CD8-positive, alpha-beta memory T cell (primary cell): ENCODE measurements at regions not wholly inside any gene's neighbourhood (a gene's known extent, or its start where the extent isn't known, plus 50 kb on each side); places are given as distances from the start of the nearest gene placed in this dataset.

Source experiments
- CTCF ChIA-PET: fragments of 350-600 bp; sonication (Branson Sonifier 250); formaldehyde crosslinking; loops from one replicate; lab custom pipeline; 2021; ENCODE audit warnings: antibody characterized with exemption; lab: Charles Lee
- POLR2A ChIA-PET: fragments of 350-600 bp; sonication (Branson Sonifier 250); formaldehyde crosslinking; loops from one replicate; lab custom pipeline; 2021; ENCODE audit warnings: antibody characterized with exemption; lab: Charles Lee
- DNase-seq, 5 donors: peaks; one replicate each; pipeline versions ENCODE4 v3.0.0 to v3.0.0-alpha.2; 2020 to 2022; ENCODE audit warnings: mixed read lengths in 1 of 5
- H3K27ac ChIP-seq: one replicate; pipeline ENCODE4 v1.7.0; 2013; ENCODE audit warnings: low read depth, mild to moderate bottlenecking, low read length, moderate library complexity
- H3K27me3 ChIP-seq: 2 replicates; pipeline ENCODE4 v1.7.0; 2013; ENCODE audit warnings: low read length, mild to moderate bottlenecking; ENCODE audit not compliant: insufficient read depth, poor library complexity, severe bottlenecking
- H3K36me3 ChIP-seq: 2 replicates; pipeline ENCODE4 v1.7.0; 2013; ENCODE audit warnings: mild to moderate bottlenecking, low read length, moderate library complexity; ENCODE audit not compliant: insufficient read depth
- H3K4me1 ChIP-seq: 2 replicates; pipeline ENCODE4 v1.7.0; 2013; ENCODE audit warnings: mild to moderate bottlenecking, low read length, moderate library complexity; ENCODE audit not compliant: insufficient read depth
- H3K4me3 ChIP-seq: 2 replicates; pipeline ENCODE4 v1.7.0; 2013; ENCODE audit warnings: mild to moderate bottlenecking, low read length
- H3K9me3 ChIP-seq: 2 replicates; pipeline ENCODE4 v1.7.0; 2013; ENCODE audit warnings: mild to moderate bottlenecking, low read length
- H3K27ac Mint-ChIP-seq, 8 donors: one replicate each; pipeline ENCODE4 v1.8.0; 2020 to 2021; ENCODE audit warnings: mixed read lengths in 8 of 8, mild to moderate bottlenecking in 6 of 8, inconsistent platforms in 3 of 8, moderate library complexity in 3 of 8
- H3K27me3 Mint-ChIP-seq, 2 donors: one replicate each; pipeline ENCODE4 v1.8.0; 2020 to 2021; ENCODE audit warnings: mixed read lengths in 2 of 2, mild to moderate bottlenecking in 1 of 2, moderate library complexity in 1 of 2
- H3K36me3 Mint-ChIP-seq, 3 donors: one replicate each; pipeline ENCODE4 v1.8.0; 2020 to 2021; ENCODE audit warnings: mixed read lengths in 3 of 3, inconsistent platforms in 1 of 3, mild to moderate bottlenecking in 1 of 3
- H3K4me1 Mint-ChIP-seq, 3 donors: one replicate each; pipeline ENCODE4 v1.8.0; 2020 to 2021; ENCODE audit warnings: mixed read lengths in 3 of 3, inconsistent platforms in 1 of 3, mild to moderate bottlenecking in 1 of 3
- H3K4me3 Mint-ChIP-seq, 7 donors: one replicate each; pipeline ENCODE4 v1.8.0; 2020 to 2021; ENCODE audit warnings: mixed read lengths in 7 of 7, mild to moderate bottlenecking in 6 of 7, moderate library complexity in 4 of 7, inconsistent platforms in 2 of 7
- H3K9me3 Mint-ChIP-seq, 5 donors: one replicate each; pipeline ENCODE4 v1.8.0; 2020 to 2022; ENCODE audit warnings: mixed read lengths in 5 of 5, mild to moderate bottlenecking in 3 of 5, moderate library complexity in 2 of 5, inconsistent platforms in 1 of 5

DNA sequence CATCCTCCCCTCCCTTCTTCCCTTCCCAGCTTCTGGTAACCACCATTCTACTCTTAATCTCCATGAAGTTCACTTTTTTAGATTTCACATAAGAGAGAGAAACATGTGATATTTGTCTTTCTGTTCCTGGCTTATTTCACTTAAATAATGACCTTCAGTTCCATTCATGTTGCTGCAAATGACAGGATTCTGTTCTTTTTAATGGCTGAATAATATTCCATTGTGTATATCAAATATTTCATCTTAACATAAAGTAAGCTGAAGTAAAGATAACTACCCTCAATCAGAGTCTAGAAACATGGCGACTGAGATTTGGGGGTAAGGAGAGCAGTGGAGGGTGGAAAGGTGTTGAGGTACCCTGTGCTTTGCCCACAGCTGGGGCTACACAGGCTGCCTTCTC, 68.9 kb downstream of the RHOU start:
- peaks cover 14% of the 10 kb centered on the region for H3K4me1 ChIP-seq
- Mint-ChIP-seq H3K27ac (peak overlapping the region in 6 of 8 donors; percentile 0 to 95 (median 80)), H3K4me1 (peaks cover 18 to 30% (median 20%) of the 10 kb centered on the region in 3 donors), H3K9me3 (peaks cover 0 to 4% (median 0%) of the 10 kb centered on the region in 5 donors), H3K4me3 (peak overlapping the region in 1 of 7 donors; percentile 83), H3K36me3 (peaks cover 0 to 5% (median 0%) of the 10 kb centered on the region in 3 donors), H3K27me3 (no peaks in the 10 kb centered on the region)
- ChIA-PET POLR2A (no interaction called here), CTCF (interaction anchor here (1.1 kb wide), 1 partner anchor 8 kb away, joined by 5 read pairs; no protein-coding TSS in a partner anchor)
- no peaks in the 10 kb centered on the region for H3K9me3 ChIP-seq
- no peak overlapping the region for H3K27ac ChIP-seq
- no peaks in the 10 kb centered on the region for H3K27me3 ChIP-seq
- no peaks in the 10 kb centered on the region for H3K36me3 ChIP-seq
- no peak overlapping the region for H3K4me3 ChIP-seq
- DNase-seq = no peak

DNA sequence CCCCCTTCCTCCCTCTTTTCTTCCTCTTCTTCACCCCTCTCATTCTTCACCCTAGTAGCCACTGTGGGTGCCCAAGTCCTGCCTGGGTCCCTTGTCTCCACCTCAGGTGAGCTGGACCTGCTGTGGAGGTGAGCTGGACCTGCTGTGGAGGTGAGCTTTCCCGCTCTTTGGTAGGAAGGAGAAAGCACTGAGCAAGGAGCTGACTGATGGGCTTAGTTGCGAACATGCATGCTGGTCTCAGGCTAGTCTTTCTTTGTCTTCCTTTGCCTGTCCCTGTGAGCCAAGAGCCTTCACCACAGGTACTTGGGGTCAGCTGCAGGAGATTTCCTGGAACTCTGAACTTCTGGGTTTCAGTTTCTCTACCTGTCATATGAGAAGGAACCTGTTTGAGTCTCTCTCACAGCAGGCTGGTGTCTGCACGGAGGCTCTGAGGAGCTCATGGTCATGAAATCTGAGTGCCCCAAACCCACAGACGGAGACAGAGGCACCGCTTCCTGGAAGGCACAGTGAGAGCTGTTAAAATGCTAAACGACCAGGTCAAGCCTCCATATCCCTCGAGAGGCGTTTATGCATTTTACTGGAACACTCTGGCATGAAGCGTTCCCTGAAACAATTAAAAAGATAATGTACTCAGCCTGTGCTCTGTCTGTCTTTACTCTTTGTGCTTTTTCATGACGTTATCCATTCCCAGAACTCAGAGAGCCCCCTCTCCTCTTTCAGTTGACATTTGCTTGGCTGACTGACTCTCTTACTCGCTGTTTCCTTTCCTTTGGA, 69.5 kb downstream of the RHOU start:
- no peaks in the 10 kb centered on the region for H3K36me3 ChIP-seq
- no peaks in the 10 kb centered on the region for H3K27me3 Mint-ChIP-seq
- H3K4me3 Mint-ChIP-seq = peak overlapping the region; percentile 36 to 90 (median 70)
- no peak overlapping the region for H3K27ac ChIP-seq
- no peaks in the 10 kb centered on the region for H3K9me3 ChIP-seq
- no peaks in the 10 kb centered on the region for H3K36me3 Mint-ChIP-seq
- peaks cover 21% of the 10 kb centered on the region for H3K4me1 ChIP-seq
- H3K4me3 ChIP-seq = peak overlapping the region; percentile 21
- no peak for DNase-seq
- H3K27ac Mint-ChIP-seq = peak overlapping the region; percentile 61 to 95 (median 88)
- POLR2A ChIA-PET = no interaction called here
- H3K4me1 Mint-ChIP-seq = peaks cover 24 to 35% (median 26%) of the 10 kb centered on the region in 3 donors
- CTCF ChIA-PET = interaction anchor here (1.1 kb wide), 1 partner anchor 9 kb away, joined by 5 read pairs; no protein-coding TSS in a partner anchor
- H3K27me3 ChIP-seq = no peaks in the 10 kb centered on the region
- no peaks in the 10 kb centered on the region for H3K9me3 Mint-ChIP-seq

DNA sequence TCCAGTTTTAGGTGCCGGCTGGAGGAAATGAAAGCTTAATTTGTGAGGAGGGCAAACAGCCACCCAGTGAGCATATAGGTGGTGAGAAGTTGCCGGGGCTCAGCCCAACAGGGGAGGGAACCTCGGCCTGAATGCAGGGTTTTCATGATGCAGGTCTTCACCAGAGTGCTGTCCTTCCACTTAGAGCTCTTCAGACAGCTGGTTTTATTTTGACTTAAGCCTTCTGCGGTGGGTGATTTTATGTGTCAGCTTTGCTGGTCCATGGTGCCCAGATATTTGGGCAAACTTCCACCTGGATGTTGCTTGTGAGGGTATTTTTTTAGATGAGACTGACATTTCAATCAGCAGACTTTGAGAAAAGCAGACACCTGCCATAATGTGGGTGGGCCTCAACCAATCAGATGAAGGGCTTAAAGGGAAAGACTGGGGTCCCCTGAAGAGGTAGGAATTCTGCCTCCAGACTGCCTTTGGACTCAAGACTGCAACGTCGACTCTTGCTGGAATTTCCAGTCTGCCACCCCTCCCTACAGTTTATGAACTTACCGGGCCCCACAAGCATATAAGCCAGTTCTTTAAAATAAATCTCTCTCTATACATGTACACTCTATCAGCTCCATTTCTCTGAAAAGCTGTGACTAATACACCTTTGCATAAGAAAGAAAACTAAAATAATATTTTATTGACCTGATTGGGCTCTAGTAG, 72.8 kb downstream of the RHOU start:
- no peak overlapping the region for H3K4me3 ChIP-seq
- H3K36me3 ChIP-seq = no peaks in the 10 kb centered on the region
- H3K4me1 ChIP-seq = peaks cover 40% of the 10 kb centered on the region
- ChIA-PET POLR2A (no interaction called here), CTCF (interaction anchor here (0.7 to 1.8 kb wide), 4 partner anchors 56 to 419 kb away, joined by 3 to 4 read pairs (median 4); no protein-coding TSS in a partner anchor)
- H3K9me3 ChIP-seq = no peaks in the 10 kb centered on the region
- Mint-ChIP-seq H3K27ac (peak overlapping the region in 2 of 8 donors; percentile 17 to 67), H3K4me1 (peaks cover 46 to 57% (median 50%) of the 10 kb centered on the region in 3 donors), H3K27me3 (no peaks in the 10 kb centered on the region), H3K36me3 (no peaks in the 10 kb centered on the region), H3K9me3 (no peaks in the 10 kb centered on the region), H3K4me3 (no peak overlapping the region)
- no peak for DNase-seq
- H3K27ac ChIP-seq = no peak overlapping the region
- H3K27me3 ChIP-seq = no peaks in the 10 kb centered on the region

DNA sequence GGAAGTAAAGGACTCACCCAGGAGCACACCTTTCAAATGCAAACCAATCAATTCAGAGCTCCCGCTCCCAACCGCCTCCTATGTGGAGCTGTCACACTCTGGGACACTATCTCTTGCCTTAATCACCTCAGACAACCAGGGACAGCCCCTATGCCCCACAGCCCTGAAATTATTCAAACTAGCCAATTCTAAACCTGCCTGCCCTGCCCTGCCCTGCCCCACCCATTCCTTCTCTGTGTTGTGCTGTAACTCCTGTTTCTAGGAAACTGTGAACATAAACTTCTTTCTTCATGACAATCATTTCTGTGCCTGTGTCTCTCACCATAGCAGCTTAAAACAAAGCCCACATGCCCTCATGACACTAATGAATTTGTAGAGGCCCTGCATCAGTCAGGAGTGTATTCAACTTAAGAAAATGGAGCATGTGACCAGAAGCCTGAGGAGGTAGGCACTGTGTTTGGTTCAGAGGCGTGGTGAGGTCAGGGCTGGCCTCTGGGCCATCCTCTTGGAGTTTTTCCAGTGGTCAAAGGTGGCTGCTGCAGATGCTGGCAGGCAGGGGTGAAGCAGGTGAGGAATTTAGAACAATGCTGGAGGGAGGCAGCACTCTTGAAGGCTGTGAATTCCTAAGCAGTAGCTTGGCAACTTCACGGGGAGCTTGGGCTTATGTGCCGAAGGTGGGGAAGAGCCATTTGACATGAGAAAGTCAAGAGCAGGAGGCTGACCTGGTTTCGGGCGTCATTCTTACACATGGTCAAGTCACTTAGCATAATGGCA, 74.5 kb downstream of the RHOU start:
- peak overlapping the region in 2 of 7 donors; percentile 49 to 66 for H3K4me3 Mint-ChIP-seq
- Histone ChIP-seq H3K9me3 (no peaks in the 10 kb centered on the region), H3K27me3 (no peaks in the 10 kb centered on the region), H3K4me3 (no peak overlapping the region), H3K27ac (no peak overlapping the region), H3K4me1 (peaks cover 34% of the 10 kb centered on the region), H3K36me3 (no peaks in the 10 kb centered on the region)
- no peak for DNase-seq
- H3K27ac Mint-ChIP-seq = peak overlapping the region in 4 of 8 donors; percentile 70 to 85 (median 82)
- CTCF ChIA-PET = no interaction called here
- H3K4me1 Mint-ChIP-seq = peaks cover 41 to 49% (median 42%) of the 10 kb centered on the region in 3 donors
- no peaks in the 10 kb centered on the region for H3K9me3 Mint-ChIP-seq
- no peaks in the 10 kb centered on the region for H3K36me3 Mint-ChIP-seq
- H3K27me3 Mint-ChIP-seq = peaks cover 0 to 1% of the 10 kb centered on the region in 2 donors
- POLR2A ChIA-PET = no interaction called here

DNA sequence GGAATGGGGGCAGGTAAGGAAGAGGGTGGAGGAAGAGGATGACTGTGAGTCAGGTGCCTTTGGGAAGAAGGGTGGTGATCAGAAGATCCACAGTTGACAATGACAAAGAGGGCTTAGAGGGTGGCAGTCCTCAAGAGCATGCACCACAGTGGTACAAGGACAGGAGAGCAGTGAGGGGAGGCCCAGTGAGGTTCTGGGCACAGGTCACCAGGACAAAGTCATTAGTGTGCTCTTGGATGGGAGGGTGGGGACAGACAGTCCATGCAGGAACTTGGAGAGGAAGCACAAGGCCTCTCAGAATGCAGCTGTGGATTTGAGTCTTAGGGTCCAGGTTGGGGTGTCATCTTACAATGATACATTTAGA, 75.1 kb downstream of the RHOU start:
- Mint-ChIP-seq H3K4me3 (no peak overlapping the region), H3K27me3 (peaks cover 0 to 1% of the 10 kb centered on the region in 2 donors), H3K9me3 (no peaks in the 10 kb centered on the region), H3K4me1 (peaks cover 35 to 43% (median 36%) of the 10 kb centered on the region in 3 donors), H3K36me3 (no peaks in the 10 kb centered on the region), H3K27ac (peak overlapping the region in 6 of 8 donors; percentile 70 to 97 (median 84))
- POLR2A ChIA-PET = no interaction called here
- no peaks in the 10 kb centered on the region for H3K9me3 ChIP-seq
- CTCF ChIA-PET = no interaction called here
- H3K4me1 ChIP-seq = peaks cover 28% of the 10 kb centered on the region
- no peaks in the 10 kb centered on the region for H3K36me3 ChIP-seq
- no peak overlapping the region for H3K4me3 ChIP-seq
- no peaks in the 10 kb centered on the region for H3K27me3 ChIP-seq
- H3K27ac ChIP-seq = no peak overlapping the region
- DNase-seq = no peak

DNA sequence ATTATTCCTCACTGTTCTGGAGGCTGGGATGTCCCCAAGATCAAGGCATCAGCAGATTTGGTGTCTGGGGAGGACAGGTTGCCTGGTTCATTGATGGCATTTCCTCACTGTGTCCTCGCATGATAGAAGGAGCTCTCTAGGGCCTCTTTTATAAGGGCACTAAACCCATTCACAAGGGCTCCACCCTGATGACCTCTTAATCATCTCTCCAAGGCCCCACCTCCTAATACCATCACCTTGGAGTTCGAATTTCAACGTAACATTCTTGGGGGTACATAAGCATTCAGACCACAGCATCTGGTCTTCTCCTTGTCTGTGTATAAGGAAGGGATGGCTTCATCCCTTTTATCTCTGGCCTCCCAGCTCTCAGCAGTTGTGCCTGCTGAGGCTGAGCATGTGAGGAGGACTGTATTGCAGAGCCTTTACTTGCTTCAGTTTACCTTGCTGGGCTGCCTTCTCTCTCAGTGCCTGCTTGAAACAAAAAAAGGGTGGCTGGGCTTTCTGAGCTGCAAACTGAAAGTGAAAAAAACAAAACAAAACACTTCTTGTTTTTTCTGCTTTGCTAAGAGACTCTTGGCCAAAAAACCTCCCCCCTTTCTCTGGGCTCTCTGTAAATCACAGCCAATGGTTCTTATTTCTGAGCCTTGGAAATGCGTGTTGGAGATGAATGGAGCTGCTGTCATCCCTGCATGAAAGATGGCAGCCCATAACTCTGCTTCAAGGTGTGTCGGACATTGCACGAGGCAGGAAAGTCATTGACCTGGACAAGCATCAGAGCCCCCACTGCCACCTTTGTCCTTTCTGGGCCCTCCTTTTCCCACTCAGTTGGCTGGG, 75.8 kb downstream of the RHOU start:
- Mint-ChIP-seq H3K36me3 (no peaks in the 10 kb centered on the region), H3K27ac (peak overlapping the region in 7 of 8 donors; percentile 15 to 89 (median 82)), H3K4me3 (peak overlapping the region in 4 of 7 donors; percentile 4 to 42 (median 26))

DNA sequence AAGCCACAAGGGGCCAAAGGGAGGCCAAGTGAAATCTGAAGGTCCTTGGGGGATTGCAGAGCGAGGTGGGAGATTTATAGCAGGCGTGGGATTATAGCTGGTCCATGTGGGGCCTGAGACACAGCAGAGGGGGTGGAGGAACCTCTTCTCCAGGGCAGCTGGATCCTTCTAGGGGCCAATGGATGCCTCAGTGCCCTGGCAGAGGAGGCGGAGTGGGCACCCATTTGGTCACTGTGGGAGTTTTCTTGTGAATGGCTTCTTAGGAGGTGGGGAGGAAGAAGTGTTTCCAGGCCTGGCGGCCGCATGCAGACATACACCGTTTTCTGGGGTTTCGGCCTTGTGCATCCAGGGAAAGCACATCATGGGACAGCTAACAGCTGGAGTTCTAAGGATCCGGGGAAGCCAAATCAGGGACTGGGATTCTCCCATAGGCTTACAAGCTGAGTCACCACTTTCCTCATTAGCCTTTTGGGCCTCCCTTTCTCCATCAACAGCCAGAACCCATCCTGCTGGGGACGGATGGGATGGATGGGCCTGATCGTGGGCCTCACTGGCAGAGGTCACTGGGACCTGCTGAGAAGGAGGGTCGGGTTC, 76.5 kb downstream of the RHOU start:
- H3K27ac ChIP-seq = no peak overlapping the region
- H3K27ac Mint-ChIP-seq = peak overlapping the region in 5 of 8 donors; percentile 40 to 89 (median 70)

More for the DNA sequence above, 75.8 kb downstream of the RHOU start:
- Histone ChIP-seq H3K4me1 (peaks cover 28% of the 10 kb centered on the region), H3K27me3 (no peaks in the 10 kb centered on the region), H3K27ac (no peak overlapping the region), H3K4me3 (no peak overlapping the region), H3K9me3 (no peaks in the 10 kb centered on the region), H3K36me3 (no peaks in the 10 kb centered on the region)
- H3K27me3 Mint-ChIP-seq = peaks cover 0 to 1% of the 10 kb centered on the region in 2 donors
- ChIA-PET POLR2A (interaction anchor here (0.6 kb wide), 1 partner anchor 67 kb away, joined by 13 read pairs; no protein-coding TSS in a partner anchor), CTCF (no interaction called here)
- H3K4me1 Mint-ChIP-seq = peaks cover 31 to 38% (median 33%) of the 10 kb centered on the region in 3 donors
- no peak for DNase-seq
- no peaks in the 10 kb centered on the region for H3K9me3 Mint-ChIP-seq

More for the DNA sequence above, 76.5 kb downstream of the RHOU start:
- H3K27me3 Mint-ChIP-seq = peaks cover 0 to 1% of the 10 kb centered on the region in 2 donors
- H3K36me3 ChIP-seq = no peaks in the 10 kb centered on the region
- no peak overlapping the region for H3K4me3 ChIP-seq
- peaks cover 31 to 38% (median 33%) of the 10 kb centered on the region in 3 donors for H3K4me1 Mint-ChIP-seq
- no peaks in the 10 kb centered on the region for H3K27me3 ChIP-seq
- POLR2A ChIA-PET = interaction anchor here (0.6 kb wide), 1 partner anchor 20 kb away, joined by 3 read pairs; no protein-coding TSS in a partner anchor
- H3K36me3 Mint-ChIP-seq = no peaks in the 10 kb centered on the region
- no peaks in the 10 kb centered on the region for H3K9me3 ChIP-seq
- H3K4me3 Mint-ChIP-seq = peak overlapping the region in 1 of 7 donors; percentile 42
- DNase-seq = no peak
- H3K4me1 ChIP-seq = peaks cover 28% of the 10 kb centered on the region
- CTCF ChIA-PET = no interaction called here
- no peaks in the 10 kb centered on the region for H3K9me3 Mint-ChIP-seq
